Caco-2 (cell line): ENCODE measurements at regions not wholly inside any gene's neighbourhood (a gene's known extent, or its start where the extent isn't known, plus 50 kb on each side); places are given as distances from the start of the nearest gene placed in this dataset.

Source experiments
- BruUV-seq: library from RNA; stranded (reverse); fragments of 400-500 nt; replicated peaks from 2 replicates; lab custom pipeline; 2021; lab: Mats Ljungman, UMichigan
- CTCF ChIA-PET: fragments of 300-600 bp; sonication (Branson Sonifier 250); formaldehyde crosslinking; loops from one replicate; lab custom pipeline; 2022; ENCODE audit warnings: antibody characterized with exemption; lab: Charles Lee
- POLR2A ChIA-PET: fragments of 300-600 bp; sonication (Branson Sonifier 250); formaldehyde crosslinking; loops from one replicate; lab custom pipeline; 2022; ENCODE audit warnings: antibody characterized with exemption; lab: Charles Lee
- DNase-seq, 2 experiments: peaks; one replicate each; pipeline versions ENCODE4 v3.0.0 to v3.0.0-alpha.2; 2020 to 2022
- H3K27me3 ChIP-seq: replicated peaks from 2 replicates; pipeline ENCODE4 v1.6.0; 2011; ENCODE audit warnings: low read length; ENCODE audit not compliant: control insufficient read depth, insufficient read depth
- H3K36me3 ChIP-seq: 2 replicates; pipeline ENCODE4 v1.5.1; 2011; ENCODE audit warnings: low read length; ENCODE audit not compliant: control insufficient read depth, insufficient read depth
- H3K4me1 ChIP-seq: fragments of 250-450 bp; sonication (Bioruptor Pico); 2 replicates; pipeline ENCODE4 v1.5.1; 2020; ENCODE audit warnings: mild to moderate bottlenecking
- H3K4me3 ChIP-seq: 2 replicates; pipeline ENCODE4 v1.5.1; 2011; ENCODE audit warnings: low read depth, mild to moderate bottlenecking, control low read depth, low read length
- H3K9me3 ChIP-seq: fragments of 250-450 bp; sonication (Bioruptor Pico); 2 replicates; pipeline ENCODE4 v1.5.1; 2020; ENCODE audit warnings: mild to moderate bottlenecking, moderate library complexity
- H3K27ac Mint-ChIP-seq: one replicate; pipeline ENCODE4 v1.8.0; 2022; ENCODE audit warnings: mixed read lengths; ENCODE audit not compliant: unreplicated experiment
- H3K27me3 Mint-ChIP-seq: one replicate; pipeline ENCODE4 v1.8.0; 2022; ENCODE audit warnings: mixed read lengths; ENCODE audit not compliant: insufficient read depth, unreplicated experiment
- H3K36me3 Mint-ChIP-seq: one replicate; pipeline ENCODE4 v1.8.0; 2022; ENCODE audit warnings: mild to moderate bottlenecking, mixed read lengths; ENCODE audit not compliant: insufficient read depth, unreplicated experiment
- H3K4me1 Mint-ChIP-seq: one replicate; pipeline ENCODE4 v1.8.0; 2022; ENCODE audit warnings: low read depth, mixed read lengths; ENCODE audit not compliant: unreplicated experiment
- H3K4me3 Mint-ChIP-seq: one replicate; pipeline ENCODE4 v1.8.0; 2022; ENCODE audit warnings: mild to moderate bottlenecking, moderate library complexity, mixed read lengths; ENCODE audit not compliant: unreplicated experiment
- H3K9me3 Mint-ChIP-seq: one replicate; pipeline ENCODE4 v1.8.0; 2022; ENCODE audit warnings: mixed read lengths; ENCODE audit not compliant: unreplicated experiment
- intact Hi-C: fragments of 100-400 bp; cut with micrococcal nuclease; formaldehyde crosslinking; loops from one replicate; pipeline ENCODE4 v1.10.0; 2022; ENCODE audit not compliant: unreplicated experiment
- TF ChIP-seq, protein P1 (sequence below), 2 experiments: fragments of 200-600 bp in 1 of 2; IDR thresholded peaks; 1 replicate in 1 of 2; 2 replicates in 1 of 2; pipeline versions ENCODE4 v1.5.1 to v1.8.0; 2011 to 2022; ENCODE audit warnings: antibody characterized with exemption in 1 of 2, control low read depth in 1 of 2, inconsistent platforms in 1 of 2, low read depth in 1 of 2, low read length in 1 of 2, mild to moderate bottlenecking in 1 of 2, moderate library complexity in 1 of 2; ENCODE audit not compliant: insufficient read depth in 1 of 2, severe bottlenecking in 1 of 2, unreplicated experiment in 1 of 2

DNA sequence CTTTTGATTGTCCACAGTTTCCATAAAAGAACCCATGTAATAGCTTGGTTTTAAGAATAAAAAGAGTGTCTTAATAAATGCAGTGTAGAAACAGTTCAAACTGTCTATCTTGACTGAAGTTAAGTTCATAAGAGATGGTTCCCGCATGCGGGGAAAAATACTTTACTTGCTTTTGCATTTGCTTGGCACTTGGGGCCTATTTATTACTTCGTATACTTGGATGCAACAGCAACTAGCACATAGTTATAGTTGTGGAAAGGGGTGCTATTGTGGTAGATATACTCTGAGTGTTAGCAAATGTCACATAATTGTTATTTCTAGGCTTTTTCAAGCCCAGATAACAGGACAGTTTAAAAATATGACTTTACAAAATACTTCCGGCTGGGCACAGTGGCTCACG lies 97.7 kb upstream of the HMGCLL1 start:
- Histone ChIP-seq H3K36me3 (no peaks in the 10 kb centered on the region), H3K27me3 (no peaks in the 10 kb centered on the region), H3K4me1 (no peaks in the 10 kb centered on the region), H3K9me3 (no peaks in the 10 kb centered on the region), H3K4me3 (no peak overlapping the region)
- no peak overlapping the region for H3K27ac Mint-ChIP-seq
- H3K9me3 Mint-ChIP-seq = no peaks in the 10 kb centered on the region
- H3K36me3 Mint-ChIP-seq = no peaks in the 10 kb centered on the region
- DNase-seq = no peak
- TF ChIP-seq, protein P1, sequence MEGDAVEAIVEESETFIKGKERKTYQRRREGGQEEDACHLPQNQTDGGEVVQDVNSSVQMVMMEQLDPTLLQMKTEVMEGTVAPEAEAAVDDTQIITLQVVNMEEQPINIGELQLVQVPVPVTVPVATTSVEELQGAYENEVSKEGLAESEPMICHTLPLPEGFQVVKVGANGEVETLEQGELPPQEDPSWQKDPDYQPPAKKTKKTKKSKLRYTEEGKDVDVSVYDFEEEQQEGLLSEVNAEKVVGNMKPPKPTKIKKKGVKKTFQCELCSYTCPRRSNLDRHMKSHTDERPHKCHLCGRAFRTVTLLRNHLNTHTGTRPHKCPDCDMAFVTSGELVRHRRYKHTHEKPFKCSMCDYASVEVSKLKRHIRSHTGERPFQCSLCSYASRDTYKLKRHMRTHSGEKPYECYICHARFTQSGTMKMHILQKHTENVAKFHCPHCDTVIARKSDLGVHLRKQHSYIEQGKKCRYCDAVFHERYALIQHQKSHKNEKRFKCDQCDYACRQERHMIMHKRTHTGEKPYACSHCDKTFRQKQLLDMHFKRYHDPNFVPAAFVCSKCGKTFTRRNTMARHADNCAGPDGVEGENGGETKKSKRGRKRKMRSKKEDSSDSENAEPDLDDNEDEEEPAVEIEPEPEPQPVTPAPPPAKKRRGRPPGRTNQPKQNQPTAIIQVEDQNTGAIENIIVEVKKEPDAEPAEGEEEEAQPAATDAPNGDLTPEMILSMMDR (IDR thresholded peaks at IDR 0.05; ENCODE audit: insufficient read depth in 1 of 2, low read depth in 1 of 2, low read length in 1 of 2, severe bottlenecking in 1 of 2, unreplicated experiment in 1 of 2) = no peak
- BruUV-seq = no TSS peak
- intact Hi-C loops = no loop called here
- H3K4me3 Mint-ChIP-seq = no peak overlapping the region
- no peaks in the 10 kb centered on the region for H3K4me1 Mint-ChIP-seq
- CTCF ChIA-PET = no interaction called here
- H3K27me3 Mint-ChIP-seq = no peaks in the 10 kb centered on the region
- POLR2A ChIA-PET = no interaction called here

DNA sequence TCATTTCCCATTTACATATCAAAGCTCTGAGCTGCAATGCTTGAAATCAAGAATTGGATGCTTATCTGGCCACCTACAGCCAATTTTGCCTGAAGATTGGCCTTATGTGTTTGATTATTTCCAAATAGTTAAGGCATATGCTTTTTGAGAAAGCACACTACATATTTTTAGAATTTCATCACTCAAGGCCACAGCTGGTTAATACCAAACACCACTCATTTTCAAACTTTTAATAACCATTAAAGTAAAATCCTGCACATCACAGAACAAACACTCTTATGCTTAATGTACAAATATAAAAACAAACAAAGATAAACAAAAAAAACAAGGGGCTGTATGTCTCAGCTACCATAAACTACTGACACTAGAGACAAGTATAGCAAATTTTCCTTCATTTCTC lies 96.9 kb upstream of the HMGCLL1 start:
- no peak for DNase-seq
- H3K27me3 Mint-ChIP-seq = no peaks in the 10 kb centered on the region

DNA sequence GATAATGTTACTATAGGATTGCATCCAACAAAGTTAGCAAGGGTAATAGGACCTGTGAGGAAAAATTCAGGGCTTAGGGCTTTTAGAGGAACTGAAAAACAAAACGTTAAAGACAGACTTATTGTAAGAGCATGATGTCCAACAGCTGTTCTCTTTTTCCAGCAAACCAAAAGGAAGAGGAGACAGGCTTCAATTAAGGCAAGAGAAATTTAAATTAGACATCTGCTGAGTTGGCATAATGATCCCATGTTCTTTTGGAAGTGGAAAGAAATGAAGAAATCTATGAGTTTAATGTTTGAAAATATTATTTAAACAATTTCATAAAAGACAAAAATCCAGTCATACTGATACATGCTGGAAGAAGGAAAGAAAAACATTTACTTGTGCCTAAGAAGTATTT lies 95.7 kb upstream of the HMGCLL1 start:
- Histone ChIP-seq H3K4me1 (no peaks in the 10 kb centered on the region), H3K36me3 (no peaks in the 10 kb centered on the region), H3K4me3 (no peak overlapping the region), H3K9me3 (no peaks in the 10 kb centered on the region), H3K27me3 (no peaks in the 10 kb centered on the region)
- Mint-ChIP-seq H3K4me1 (no peaks in the 10 kb centered on the region), H3K27ac (no peak overlapping the region), H3K36me3 (no peaks in the 10 kb centered on the region), H3K9me3 (no peaks in the 10 kb centered on the region), H3K27me3 (no peaks in the 10 kb centered on the region), H3K4me3 (no peak overlapping the region)
- ChIA-PET POLR2A (no interaction called here), CTCF (no interaction called here)
- no peak for DNase-seq
- TF ChIP-seq, protein P1 (IDR thresholded peaks at IDR 0.05; ENCODE audit: insufficient read depth in 1 of 2, low read depth in 1 of 2, low read length in 1 of 2, severe bottlenecking in 1 of 2, unreplicated experiment in 1 of 2) = no peak
- intact Hi-C loops = no loop called here
- BruUV-seq = no TSS peak

More for the DNA sequence above, 96.9 kb upstream of the HMGCLL1 start:
- POLR2A ChIA-PET = no interaction called here
- Mint-ChIP-seq H3K27ac (no peak overlapping the region), H3K9me3 (no peaks in the 10 kb centered on the region), H3K4me1 (no peaks in the 10 kb centered on the region), H3K36me3 (no peaks in the 10 kb centered on the region), H3K4me3 (no peak overlapping the region)
- CTCF ChIA-PET = no interaction called here
- Histone ChIP-seq H3K9me3 (no peaks in the 10 kb centered on the region), H3K4me3 (no peak overlapping the region), H3K4me1 (no peaks in the 10 kb centered on the region), H3K36me3 (no peaks in the 10 kb centered on the region), H3K27me3 (no peaks in the 10 kb centered on the region)
- no TSS peak for BruUV-seq
- intact Hi-C loops = no loop called here
- TF ChIP-seq, protein P1 (IDR thresholded peaks at IDR 0.05; ENCODE audit: insufficient read depth in 1 of 2, low read depth in 1 of 2, low read length in 1 of 2, severe bottlenecking in 1 of 2, unreplicated experiment in 1 of 2) = no peak
